HCT116 (cell line): ENCODE measurements at regions not wholly inside any gene's neighbourhood (a gene's known extent, or its start where the extent isn't known, plus 50 kb on each side); places are given as distances from the start of the nearest gene placed in this dataset.

ENCODE experiments used
- ATAC-seq: fragments of 200-7000 bp; cut with Tn5 transposase; 2 replicates; pipeline ENCODE4 v1.9.1; 2020; ENCODE audit warnings: mild to moderate bottlenecking, moderate library complexity
- BruUV-seq: library from RNA; stranded (reverse); fragments of 400-500 nt; replicated peaks from 2 replicates; lab custom pipeline; 2021; lab: Mats Ljungman, UMichigan
- CTCF ChIA-PET: fragments of 300-600 bp; sonication (Branson Sonifier 250); formaldehyde crosslinking; loops from one replicate; lab custom pipeline; 2021; ENCODE audit warnings: antibody characterized with exemption; lab: Charles Lee
- POLR2A ChIA-PET: fragments of 300-600, 350-600 bp; sonication (Branson Sonifier 250); formaldehyde crosslinking; loops from one replicate; lab custom pipeline; 2021; ENCODE audit warnings: antibody characterized with exemption; lab: Charles Lee
- RAD21 ChIA-PET, 2 experiments: fragments of 300-600 bp; sonication (Branson Sonifier 250); formaldehyde crosslinking; loops; one replicate each; lab custom pipeline; 2023; ENCODE audit warnings: low total read pairs in 2 of 2; ENCODE audit not compliant: uncharacterized antibody in 2 of 2, unreplicated experiment in 2 of 2, low non-redundant PET in 1 of 2; lab: Charles Lee
- DNase-seq: peaks from one replicate; pipeline ENCODE4 v3.0.0-alpha.2; 2010; ENCODE audit warnings: low read depth, low spot score
- H2AFZ ChIP-seq: fragments of 200-600 bp; shearing (Covaris generic), sonication (generic); 2 replicates; pipeline ENCODE4 v1.6.1; 2017; ENCODE audit warnings: low read depth, mixed run types, mixed read lengths, antibody characterized with exemption, low read length; ENCODE audit not compliant: poor library complexity, severe bottlenecking
- H3K27ac ChIP-seq: 2 replicates; pipeline ENCODE4 v1.5.1; 2012; ENCODE audit warnings: low read depth, low read length
- H3K27me3 ChIP-seq: fragments of 200-600 bp; sonication (generic); 2 replicates; pipeline ENCODE4 v1.6.1; 2016; ENCODE audit warnings: mixed run types, low read length, mixed read lengths; ENCODE audit not compliant: insufficient read depth
- H3K36me3 ChIP-seq, 2 experiments: fragments of 200-500 bp in 1 of 2; fragments of 200-600 bp in 1 of 2; sonication (Bioruptor generic) in 1 of 2; sonication (generic) in 1 of 2; 2 replicates each; pipeline versions ENCODE4 v1.5.1 to v1.6.1; 2014 to 2016; ENCODE audit warnings: low read length in 2 of 2, inconsistent platforms in 1 of 2, mixed read lengths in 1 of 2, mixed run types in 1 of 2; ENCODE audit not compliant: insufficient read depth in 2 of 2, control insufficient read depth in 1 of 2
- H3K4me1 ChIP-seq, 2 experiments: fragments of 200-600 bp in 1 of 2; sonication (generic) in 1 of 2; 2 replicates each; pipeline versions ENCODE4 v1.5.1 to v1.6.1; 2012 to 2017; ENCODE audit warnings: low read length in 2 of 2, inconsistent platforms in 1 of 2, mild to moderate bottlenecking in 1 of 2, mixed read lengths in 1 of 2, mixed run types in 1 of 2, moderate library complexity in 1 of 2; ENCODE audit not compliant: insufficient read depth in 2 of 2, control insufficient read depth in 1 of 2
- H3K4me2 ChIP-seq: fragments of 200-600 bp; sonication (generic); 2 replicates; pipeline ENCODE4 v1.6.1; 2017; ENCODE audit warnings: mixed run types, low read length, mixed read lengths
- H3K4me3 ChIP-seq, 2 experiments: fragments of 200-600 bp in 1 of 2; sonication (generic) in 1 of 2; replicated peaks in 1 of 2; 2 replicates each; pipeline ENCODE4 v1.5.1; 2011 to 2016; ENCODE audit warnings: low read length in 2 of 2, control low read depth in 1 of 2, low read depth in 1 of 2, mild to moderate bottlenecking in 1 of 2, mixed read lengths in 1 of 2, mixed run types in 1 of 2
- H3K79me2 ChIP-seq: fragments of 200-600 bp; sonication (generic); 2 replicates; pipeline ENCODE4 v1.6.1; 2017; ENCODE audit warnings: mild to moderate bottlenecking, mixed run types, low read length, moderate library complexity, mixed read lengths; ENCODE audit not compliant: insufficient read depth
- H3K9ac ChIP-seq: fragments of 200-600 bp; sonication (generic); 2 replicates; pipeline ENCODE4 v1.6.1; 2016; ENCODE audit warnings: low read length, mixed read lengths
- H3K9me2 ChIP-seq: fragments of 200-600 bp; sonication (generic), shearing (Covaris generic); 2 replicates; pipeline ENCODE4 v1.6.1; 2017; ENCODE audit warnings: mixed run types, mild to moderate bottlenecking, moderate library complexity; ENCODE audit not compliant: insufficient read depth
- H3K9me3 ChIP-seq, 2 experiments: fragments of 200-500 bp in 1 of 2; fragments of 200-600 bp in 1 of 2; sonication (Bioruptor generic) in 1 of 2; sonication (generic) in 1 of 2; 2 replicates each; pipeline ENCODE4 v1.6.1; 2014 to 2017; ENCODE audit warnings: low read length in 2 of 2, mixed read lengths in 2 of 2, inconsistent platforms in 1 of 2, low read depth in 1 of 2, mild to moderate bottlenecking in 1 of 2, mixed run types in 1 of 2, moderate library complexity in 1 of 2; ENCODE audit not compliant: control insufficient read depth in 1 of 2, insufficient read depth in 1 of 2
- H4K20me1 ChIP-seq: fragments of 200-600 bp; sonication (generic), shearing (Covaris generic); 2 replicates; pipeline ENCODE4 v1.6.1; 2017; ENCODE audit warnings: mixed run types, mild to moderate bottlenecking, moderate library complexity; ENCODE audit not compliant: insufficient read depth
- ATF3 ChIP-seq: IDR thresholded peaks from 2 replicates; pipeline ENCODE4 v1.6.1; 2012
- CTCF ChIP-seq, 3 experiments: fragments of 200-600 bp in 1 of 3; sonication (generic) in 1 of 3; IDR thresholded peaks in 2 of 3; conservative IDR thresholded peaks in 1 of 3; 2 replicates each; pipeline ENCODE4 v1.5.1; 2012 to 2017; ENCODE audit warnings: low read depth in 2 of 3, low read length in 2 of 3, antibody characterized with exemption in 1 of 3, borderline replicate concordance in 1 of 3, control low read depth in 1 of 3, mild to moderate bottlenecking in 1 of 3, mixed read lengths in 1 of 3, mixed run types in 1 of 3, moderate library complexity in 1 of 3; ENCODE audit not compliant: insufficient read depth in 1 of 3
- EGR1 ChIP-seq: IDR thresholded peaks from 2 replicates; pipeline ENCODE4 v1.6.1; 2012; ENCODE audit warnings: low read depth
- ELF1 ChIP-seq: IDR thresholded peaks from 2 replicates; pipeline ENCODE4 v1.6.1; 2012; ENCODE audit warnings: low read depth, borderline replicate concordance
- EZH2 ChIP-seq: fragments of 200-600 bp; sonication (generic); IDR thresholded peaks from 2 replicates; pipeline ENCODE4 v1.6.1; 2017; ENCODE audit warnings: antibody characterized with exemption, mixed run types
- JUND ChIP-seq: IDR thresholded peaks from 2 replicates; pipeline ENCODE4 v1.6.1; 2012
- MAX ChIP-seq: IDR thresholded peaks from 2 replicates; pipeline ENCODE4 v1.6.1; 2012
- POLR2A ChIP-seq: IDR thresholded peaks from 2 replicates; pipeline ENCODE4 v1.7.0; 2011; ENCODE audit warnings: borderline replicate concordance; ENCODE audit not compliant: insufficient read depth, insufficient read length; ENCODE audit errors: extremely low read depth
- REST ChIP-seq: IDR thresholded peaks from 2 replicates; pipeline ENCODE4 v1.6.1; 2012; ENCODE audit warnings: low read depth
- TCF7L2 ChIP-seq: IDR thresholded peaks from 2 replicates; pipeline ENCODE4 v1.7.0; 2011; ENCODE audit warnings: borderline replicate concordance, inconsistent platforms; ENCODE audit not compliant: insufficient read depth, insufficient read length; ENCODE audit errors: extremely low read depth
- ZBTB33 ChIP-seq: IDR thresholded peaks from 2 replicates; pipeline ENCODE4 v1.6.1; 2011; ENCODE audit warnings: mild to moderate bottlenecking, low read length, moderate library complexity; ENCODE audit not compliant: insufficient replicate concordance; ENCODE audit errors: extremely low read depth
- ZFX ChIP-seq: fragments of 450-650 bp; IDR thresholded peaks from 2 replicates; pipeline ENCODE4 v1.6.1; 2017
- ZNF274 ChIP-seq: fragments of 200-500 bp; sonication (Bioruptor generic); IDR thresholded peaks from 2 replicates; pipeline ENCODE4 v1.6.1; 2014; ENCODE audit warnings: mild to moderate bottlenecking, low read depth, low read length, inconsistent platforms
- intact Hi-C: fragments of 100-400 bp; cut with micrococcal nuclease; formaldehyde crosslinking; loops from 2 replicates; pipeline ENCODE4 v1.10.0; 2022

GRCh38 chr13:40875583-40875982 is 86.2 kb downstream of the SLC25A15 start (continued):
- TF ChIP-seq ZBTB33 (no peak), JUND (no peak), ZFX (no peak), EGR1 (no peak), MAX (no peak), ZNF274 (no peak), ATF3 (no peak), CTCF (IDR thresholded peaks at IDR 0.05 in 2 of 3, conservative IDR thresholded peaks at IDR 0.05 in 1 of 3; ENCODE audit: borderline replicate concordance in 1 of 3, insufficient read depth in 1 of 3, low read depth in 2 of 3, low read length in 2 of 3) (no peak)

GRCh38 chr13:40876020-40876738 is 86.8 kb downstream of the SLC25A15 start:
- CTCF ChIA-PET = no interaction called here
- TF ChIP-seq TCF7L2 (no peak), REST (no peak), ELF1 (no peak), JUND (no peak), POLR2A (no peak), ATF3 (no peak), EZH2 (no peak)
- no peak for DNase-seq
- no peak for ATAC-seq
- Histone ChIP-seq H3K4me3 (no peak overlapping the region), H3K27me3 (no peaks in the 10 kb centered on the region), H3K79me2 (no peaks in the 10 kb centered on the region), H3K4me2 (no peak overlapping the region), H3K27ac (no peak overlapping the region), H3K9me3 (peaks cover 23% of the 10 kb centered on the region in 2 experiments; a peak in 2 of 4 replicates), H3K4me1 (no peaks in the 10 kb centered on the region), H4K20me1 (no peaks in the 10 kb centered on the region), H3K36me3 (0 out of 4 replicates have a peak, but pooled peaks cover 0 to 6% of the 10 kb centered on the region in 2 experiments), H3K9me2 (no peaks in the 10 kb centered on the region), H2AFZ (no peak overlapping the region), H3K9ac (no peak overlapping the region)
- intact Hi-C loops = no loop called here
- POLR2A ChIA-PET = no interaction called here
- RAD21 ChIA-PET = no interaction called here
- BruUV-seq = no TSS peak
